H1 (cell line): ENCODE measurements at regions not wholly inside any gene's neighbourhood (a gene's known extent, or its start where the extent isn't known, plus 50 kb on each side); places are given as distances from the start of the nearest gene placed in this dataset.

Experiments used
- ASH2L ChIP-seq: fragments of 200-600, 300-600 bp; sonication (generic); IDR thresholded peaks from one replicate; pipeline ENCODE4 v1.7.1; 2017; ENCODE audit warnings: low read length
- CHD7 ChIP-seq: fragments of 300-600 bp; sonication (generic); IDR thresholded peaks from 2 replicates; pipeline ENCODE4 v1.7.1; 2012; ENCODE audit warnings: low read length, moderate library complexity, mild to moderate bottlenecking, inconsistent platforms; ENCODE audit not compliant: insufficient replicate concordance
- CREB1 ChIP-seq: IDR thresholded peaks from 2 replicates; pipeline ENCODE4 v1.6.1; 2012; ENCODE audit warnings: inconsistent platforms
- EP300 ChIP-seq, 2 experiments: IDR thresholded peaks; 1 replicate in 1 of 2; 2 replicates in 1 of 2; pipeline ENCODE4 v1.6.1; 2011 to 2012; ENCODE audit warnings: low read depth in 2 of 2, low read length in 2 of 2, mild to moderate bottlenecking in 2 of 2, borderline replicate concordance in 1 of 2, inconsistent platforms in 1 of 2, moderate library complexity in 1 of 2
- HDAC6 ChIP-seq: IDR thresholded peaks from one replicate; pipeline ENCODE4 v1.7.1; 2012; ENCODE audit warnings: low read depth, mild to moderate bottlenecking, inconsistent platforms, low read length, moderate library complexity
- KDM1A ChIP-seq: fragments of 200-600, 300-600 bp; sonication (generic); IDR thresholded peaks from 2 replicates; pipeline ENCODE4 v1.7.1; 2016; ENCODE audit warnings: mild to moderate bottlenecking, low read length, borderline replicate concordance
- KDM5A ChIP-seq: fragments of 200-600 bp; IDR thresholded peaks from 2 replicates; pipeline ENCODE4 v1.7.1; 2012; ENCODE audit warnings: mild to moderate bottlenecking, low read length, inconsistent platforms, mixed read lengths
- NRF1 ChIP-seq: IDR thresholded peaks from 2 replicates; pipeline ENCODE4 v1.6.1; 2011; ENCODE audit warnings: mild to moderate bottlenecking, low read depth, low read length, improper control_type of control experiment
- SIN3A ChIP-seq, 2 experiments: IDR thresholded peaks in 1 of 2; conservative IDR thresholded peaks in 1 of 2; 2 replicates each; pipeline ENCODE4 v1.6.1; 2011 to 2012; ENCODE audit warnings: low read length in 2 of 2, improper control_type of control experiment in 1 of 2, low read depth in 1 of 2, mild to moderate bottlenecking in 1 of 2
- SIX5 ChIP-seq: IDR thresholded peaks from 2 replicates; pipeline ENCODE4 v1.6.1; 2011; ENCODE audit warnings: mild to moderate bottlenecking, low read depth, low read length
- SRF ChIP-seq: IDR thresholded peaks from 2 replicates; pipeline ENCODE4 v1.6.1; 2011; ENCODE audit warnings: mild to moderate bottlenecking, low read depth, low read length, moderate library complexity
- TAF1 ChIP-seq: IDR thresholded peaks from 2 replicates; pipeline ENCODE4 v1.6.1; 2011; ENCODE audit warnings: mild to moderate bottlenecking, low read depth, low read length

- TF ChIP-seq CHD7 (no peak), EP300 (IDR thresholded peaks at IDR 0.05; ENCODE audit: borderline replicate concordance in 1 of 2, low read depth in 2 of 2, low read length in 2 of 2) (no peak), SIN3A (conservative IDR thresholded peaks at IDR 0.05 in 1 of 2, IDR thresholded peaks at IDR 0.05 in 1 of 2; ENCODE audit: low read depth in 1 of 2, low read length in 2 of 2) (no peak), SRF (no peak), HDAC6 (no peak), KDM1A (no peak), CREB1 (no peak), ASH2L (no peak), KDM5A (no peak), TAF1 (no peak), SIX5 (no peak), NRF1 (no peak)
- TF ChIP-seq, all 59 proteins: peak for 0
These were observed 291.6 kb downstream of the MAP2K6 start (continued) for GRCh38 chr17:69706127-69706526.
